ENCODE measurements at regions not wholly inside any gene's neighbourhood (a gene's known extent, or its start where the extent isn't known, plus 50 kb on each side); places are given as distances from the start of the nearest gene placed in this dataset.

- no peak for DNase-seq (ENCODE audit: low read depth)
- TF ChIP-seq, protein P1, sequence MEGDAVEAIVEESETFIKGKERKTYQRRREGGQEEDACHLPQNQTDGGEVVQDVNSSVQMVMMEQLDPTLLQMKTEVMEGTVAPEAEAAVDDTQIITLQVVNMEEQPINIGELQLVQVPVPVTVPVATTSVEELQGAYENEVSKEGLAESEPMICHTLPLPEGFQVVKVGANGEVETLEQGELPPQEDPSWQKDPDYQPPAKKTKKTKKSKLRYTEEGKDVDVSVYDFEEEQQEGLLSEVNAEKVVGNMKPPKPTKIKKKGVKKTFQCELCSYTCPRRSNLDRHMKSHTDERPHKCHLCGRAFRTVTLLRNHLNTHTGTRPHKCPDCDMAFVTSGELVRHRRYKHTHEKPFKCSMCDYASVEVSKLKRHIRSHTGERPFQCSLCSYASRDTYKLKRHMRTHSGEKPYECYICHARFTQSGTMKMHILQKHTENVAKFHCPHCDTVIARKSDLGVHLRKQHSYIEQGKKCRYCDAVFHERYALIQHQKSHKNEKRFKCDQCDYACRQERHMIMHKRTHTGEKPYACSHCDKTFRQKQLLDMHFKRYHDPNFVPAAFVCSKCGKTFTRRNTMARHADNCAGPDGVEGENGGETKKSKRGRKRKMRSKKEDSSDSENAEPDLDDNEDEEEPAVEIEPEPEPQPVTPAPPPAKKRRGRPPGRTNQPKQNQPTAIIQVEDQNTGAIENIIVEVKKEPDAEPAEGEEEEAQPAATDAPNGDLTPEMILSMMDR (IDR thresholded peaks at IDR 0.05; ENCODE audit: control insufficient read depth, insufficient read depth, low read depth, low read length, missing control alignments), result no peak
- no peak overlapping the region for H3K4me3 ChIP-seq (ENCODE audit: control insufficient read depth, low read depth, low read length)
These were observed 419.5 kb upstream of the C2CD4B start for GRCh38 chr15:62584301-62585235.

DNA sequence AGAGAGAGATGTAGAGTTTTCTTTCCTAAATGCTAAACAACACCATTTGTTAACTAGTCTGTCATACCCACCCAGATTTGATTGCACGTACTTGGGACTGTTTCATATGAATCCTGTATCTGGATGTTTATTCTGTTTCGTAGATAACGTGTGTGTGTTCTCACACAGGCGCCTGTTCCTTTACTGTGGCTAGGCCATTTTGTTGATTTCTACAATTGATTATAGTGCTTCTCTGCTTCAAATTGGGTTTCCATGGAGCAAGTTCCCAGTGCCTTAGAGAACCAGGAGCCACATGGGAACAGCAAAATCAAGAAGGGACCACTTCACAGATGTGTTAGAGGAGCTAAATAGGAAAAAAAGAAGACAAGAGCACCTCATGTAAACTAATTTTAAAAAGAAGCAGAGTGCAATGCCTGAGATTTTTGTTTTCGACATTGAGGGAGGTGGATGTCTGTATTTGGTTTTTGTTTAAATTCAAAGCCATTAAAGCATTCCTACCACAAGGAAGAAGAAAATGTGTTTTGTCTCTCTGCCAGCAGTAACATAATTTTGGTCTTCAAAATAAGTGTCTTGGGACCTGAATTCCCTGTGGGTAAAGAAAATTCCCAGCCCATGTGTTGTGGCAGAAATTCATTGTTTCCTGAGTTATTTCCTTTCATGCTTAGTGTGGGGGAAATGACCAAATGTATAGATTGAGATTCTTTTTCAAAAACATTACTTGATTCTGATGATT, 424.0 kb upstream of the C2CD4B start:
- TF ChIP-seq, protein P1 (IDR thresholded peaks at IDR 0.05; ENCODE audit: control insufficient read depth, insufficient read depth, low read depth, low read length, missing control alignments), result peak; percentile 7
- H3K4me3 ChIP-seq (ENCODE audit: control insufficient read depth, low read depth, low read length), result no peak overlapping the region
- DNase-seq (ENCODE audit: low read depth), result no peak

DNA sequence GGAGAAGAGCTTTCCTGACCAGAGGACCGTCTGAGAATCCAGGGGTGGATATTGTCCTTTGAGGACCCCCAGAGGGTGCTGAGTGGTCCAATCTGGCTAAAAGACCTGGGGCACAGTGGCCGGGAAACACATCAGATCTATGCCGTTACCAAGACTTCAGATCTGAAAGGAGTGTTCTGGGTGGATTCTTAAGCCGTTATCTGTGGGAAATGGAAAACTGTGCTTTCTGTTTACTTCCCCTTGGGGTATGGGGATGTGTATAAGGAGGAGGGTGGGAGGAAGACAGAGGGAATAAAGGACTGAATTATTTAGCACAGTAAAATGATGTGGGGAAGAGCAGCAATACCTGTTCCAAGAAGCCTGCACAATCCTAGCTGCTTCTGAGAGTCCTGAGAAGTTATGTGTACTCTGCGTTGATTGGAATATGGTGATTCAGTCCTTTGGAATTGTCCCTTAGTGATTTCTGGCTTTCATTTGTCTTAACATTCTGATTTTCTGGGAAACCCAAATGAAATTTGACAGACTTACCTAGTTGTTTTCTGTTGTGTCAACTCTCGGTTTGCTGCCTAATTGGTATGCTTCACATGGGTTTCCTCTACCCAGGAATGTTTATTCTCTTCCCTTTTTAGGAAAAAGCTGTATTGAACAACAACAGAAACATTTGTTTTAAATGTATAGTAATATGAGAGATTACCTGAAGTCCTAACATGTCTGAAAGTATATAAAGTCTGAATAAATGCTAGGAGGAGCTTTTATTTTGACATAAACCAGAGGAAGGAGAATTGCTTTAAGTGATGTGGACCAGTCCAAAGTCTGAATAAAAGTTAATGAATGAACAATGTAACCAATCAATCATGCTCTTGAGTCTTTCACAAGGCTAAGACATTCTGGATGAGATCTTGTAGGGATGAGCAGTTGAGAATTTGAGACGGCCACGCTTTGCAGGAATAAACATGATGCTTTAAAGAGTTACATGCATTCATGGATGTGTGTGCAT, 427.1 kb upstream of the C2CD4B start:
- TF ChIP-seq, protein P1 (IDR thresholded peaks at IDR 0.05; ENCODE audit: control insufficient read depth, insufficient read depth, low read depth, low read length, missing control alignments), result no peak
- DNase-seq (ENCODE audit: low read depth), result no peak
- H3K4me3 ChIP-seq (ENCODE audit: control insufficient read depth, low read depth, low read length), result no peak overlapping the region

DNA sequence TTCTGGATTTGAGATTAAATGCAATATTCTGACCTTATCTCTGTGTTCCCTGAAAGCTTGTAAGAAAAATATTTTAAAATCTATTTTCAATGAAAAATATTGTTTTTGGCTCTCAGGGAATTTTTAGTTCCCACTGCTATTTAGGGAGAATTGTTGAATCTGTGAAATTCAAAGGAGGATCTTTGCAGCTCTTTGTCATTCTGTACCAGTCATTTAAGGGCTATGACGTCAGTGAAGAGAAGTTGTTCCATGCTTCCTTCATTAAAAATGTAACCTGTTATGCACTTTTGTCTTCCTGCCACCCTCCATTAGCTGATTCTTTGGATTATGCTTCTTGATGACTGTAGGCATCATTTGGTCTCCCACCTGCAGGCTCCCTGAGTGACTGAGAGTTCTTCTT, 427.8 kb upstream of the C2CD4B start:
- TF ChIP-seq, protein P1 (IDR thresholded peaks at IDR 0.05; ENCODE audit: control insufficient read depth, insufficient read depth, low read depth, low read length, missing control alignments), result no peak
- no peak for DNase-seq (ENCODE audit: low read depth)
- no peak overlapping the region for H3K4me3 ChIP-seq (ENCODE audit: control insufficient read depth, low read depth, low read length)

DNA sequence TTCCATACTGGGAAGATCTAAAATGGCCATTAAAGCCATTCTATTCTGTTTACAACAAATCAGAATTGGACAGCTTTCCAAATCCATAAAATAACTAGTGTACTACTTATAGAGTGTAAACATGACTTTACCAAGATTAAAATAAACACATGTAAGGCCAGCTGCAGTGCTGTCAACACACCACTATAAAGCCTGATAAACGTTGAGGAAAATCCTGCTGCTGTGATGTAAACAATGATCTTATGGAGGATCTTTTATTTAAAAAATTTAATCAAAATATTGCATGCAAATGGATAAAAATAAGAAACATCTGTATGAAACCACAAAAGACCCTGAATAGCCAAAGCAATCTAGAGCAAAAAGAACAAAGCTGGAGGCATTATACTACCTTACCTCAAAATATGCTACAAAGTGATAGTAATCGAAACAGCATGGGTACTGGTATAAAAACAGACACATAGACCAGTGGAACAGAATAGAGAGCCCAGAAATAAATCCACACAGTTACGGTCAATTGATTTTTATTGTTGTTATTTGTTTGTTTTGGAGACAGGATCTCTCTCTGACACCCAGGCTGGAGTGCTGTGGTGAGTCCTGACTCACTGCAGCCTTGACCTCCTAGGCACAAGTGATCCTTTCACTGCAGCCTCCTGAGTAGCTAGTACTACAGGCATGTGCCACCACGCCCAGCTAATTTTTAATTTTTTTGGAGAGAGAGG, 428.8 kb upstream of the C2CD4B start:
- no peak for DNase-seq (ENCODE audit: low read depth)

More for the DNA sequence above, 428.8 kb upstream of the C2CD4B start:
- H3K4me3 ChIP-seq (ENCODE audit: control insufficient read depth, low read depth, low read length), result no peak overlapping the region
- TF ChIP-seq, protein P1 (IDR thresholded peaks at IDR 0.05; ENCODE audit: control insufficient read depth, insufficient read depth, low read depth, low read length, missing control alignments), result no peak

Measured in AG09309 (cell line).